ENCODE measurements at regions not wholly inside any gene's neighbourhood (a gene's known extent, or its start where the extent isn't known, plus 50 kb on each side); places are given as distances from the start of the nearest gene placed in this dataset.

GRCh38 chr13:44197791-44198770 is 175.5 kb upstream of the SERP2 start:
- no peak for TF ChIP-seq POLR2A (IDR thresholded peaks at IDR 0.05)
- no peak for TF ChIP-seq POLR2AphosphoS5 (IDR thresholded peaks at IDR 0.05)
